Daoy (cell line): ENCODE measurements at regions not wholly inside any gene's neighbourhood (a gene's known extent, or its start where the extent isn't known, plus 50 kb on each side); places are given as distances from the start of the nearest gene placed in this dataset.
"Not testable (repeated sequence)": the region's sequence is repeated elsewhere in the genome, so short reads cannot be mapped to it uniquely, and the experiment has no call there.

Experiments used
- DNase-seq: peaks from one replicate; pipeline ENCODE4 v3.0.0-alpha.2; 2015; ENCODE audit warnings: low read depth

GRCh38 chr5:145110181-145110580 lies 725.0 kb downstream of the PRELID2 start:
- DNase-seq: no peak

GRCh38 chr5:145105384-145105783 lies 729.8 kb downstream of the PRELID2 start:
- no peak for DNase-seq

DNA sequence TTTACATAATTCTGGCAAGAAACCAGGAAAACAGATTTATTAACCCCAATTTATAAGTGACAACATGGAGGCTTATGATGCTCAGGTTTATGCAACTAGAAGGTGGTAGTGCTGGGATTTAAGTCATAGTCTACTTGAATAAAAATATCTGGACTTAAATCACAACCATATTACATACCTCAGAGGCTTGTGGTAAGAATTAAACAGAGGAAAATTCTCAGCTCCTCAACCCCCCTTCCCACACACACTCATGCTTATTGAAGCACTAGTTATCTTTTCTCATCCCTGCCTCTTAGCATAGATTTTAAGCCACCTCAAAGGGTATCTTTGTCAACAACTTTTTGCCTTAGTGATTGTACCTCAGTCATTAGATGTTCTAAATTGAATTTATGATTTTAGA lies 731.0 kb downstream of the PRELID2 start:
- no peak for DNase-seq

GRCh38 chr5:145101246-145101645 lies 733.9 kb downstream of the PRELID2 start:
- no peak for DNase-seq

DNA sequence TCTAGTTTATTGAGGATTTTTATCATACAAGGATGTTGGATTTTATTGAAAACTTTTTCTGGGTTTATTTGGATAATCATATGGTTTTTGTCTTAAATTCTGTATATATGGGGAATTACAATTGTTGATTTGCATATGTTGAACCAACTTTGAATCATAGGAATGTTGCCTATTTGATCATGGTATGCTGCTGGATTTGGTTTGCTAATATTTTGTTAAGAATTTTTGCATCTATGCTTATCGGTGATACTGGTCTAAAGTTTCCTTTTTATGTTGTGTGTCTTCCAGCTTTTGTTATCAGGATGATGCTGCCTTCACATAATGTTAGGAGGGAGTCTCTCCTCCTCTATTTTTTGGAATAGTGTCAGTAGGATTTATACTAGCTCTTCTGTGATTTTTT lies 745.0 kb downstream of the PRELID2 start:
- DNase-seq: no peak

- no peak for DNase-seq
Observed at GRCh38 chr5:145084834-145085233, 750.3 kb downstream of the PRELID2 start.

GRCh38 chr5:145077028-145077427 lies 758.1 kb downstream of the PRELID2 start:
- no peak for DNase-seq

- DNase-seq: no peak
Observed at GRCh38 chr5:145076040-145076439, 759.1 kb downstream of the PRELID2 start.

- DNase-seq: no peak
Observed at GRCh38 chr5:145072889-145073288, 762.3 kb downstream of the PRELID2 start.

DNA sequence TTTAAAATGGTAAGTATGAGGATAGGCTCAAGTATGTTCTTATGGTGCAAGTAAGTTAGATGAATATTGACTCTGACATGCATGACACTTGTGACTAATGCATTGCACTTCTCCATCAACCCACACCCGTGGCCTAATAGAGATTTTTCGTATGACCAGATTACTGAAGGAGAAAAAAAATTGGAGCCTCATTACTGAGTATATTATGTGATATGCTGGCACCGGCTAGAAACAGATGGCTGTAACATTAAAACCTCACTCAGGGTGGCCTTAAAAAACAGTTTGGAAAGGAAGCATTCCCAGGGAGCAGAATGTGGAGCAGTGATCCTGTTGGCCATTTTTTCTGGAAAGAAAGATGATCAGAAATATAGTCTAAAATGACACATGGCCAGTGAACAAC lies 766.4 kb downstream of the PRELID2 start:
- DNase-seq: no peak

DNA sequence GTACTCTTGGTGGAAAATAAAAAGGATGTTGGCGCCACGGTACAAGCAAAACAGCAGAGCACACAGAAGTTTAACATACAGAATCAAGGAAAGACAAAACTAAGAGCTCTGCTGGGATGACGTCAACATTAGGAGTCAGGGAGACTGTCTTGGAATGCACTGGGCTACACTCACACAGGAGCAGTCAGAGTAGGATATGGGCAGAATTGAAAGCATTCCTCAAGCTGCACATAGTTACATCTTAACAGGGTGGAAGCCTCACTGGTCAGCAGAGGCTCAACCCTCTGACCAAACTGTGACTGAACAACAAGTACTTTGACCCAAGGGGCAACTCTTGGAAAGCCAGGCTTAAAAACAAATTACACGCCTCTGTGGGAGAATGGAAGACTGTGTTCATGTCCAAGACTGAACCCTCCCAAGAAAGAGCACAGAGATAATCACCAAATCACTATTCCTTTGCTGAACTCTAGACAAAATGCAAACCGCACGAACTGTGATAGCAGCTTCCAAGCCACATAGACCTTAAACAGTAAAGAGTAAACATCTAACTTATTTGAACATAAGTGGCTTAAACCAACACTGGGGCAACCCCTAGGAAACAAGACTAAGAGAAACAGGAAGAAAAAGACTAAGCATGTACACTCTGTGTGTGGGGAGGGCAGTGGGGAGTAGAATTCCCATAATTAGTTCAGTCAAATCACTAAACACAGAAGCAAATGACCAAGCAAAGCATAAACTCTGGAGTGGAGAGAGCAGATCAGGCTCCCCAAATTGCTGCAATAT lies 772.7 kb downstream of the PRELID2 start:
- DNase-seq: no peak

DNA sequence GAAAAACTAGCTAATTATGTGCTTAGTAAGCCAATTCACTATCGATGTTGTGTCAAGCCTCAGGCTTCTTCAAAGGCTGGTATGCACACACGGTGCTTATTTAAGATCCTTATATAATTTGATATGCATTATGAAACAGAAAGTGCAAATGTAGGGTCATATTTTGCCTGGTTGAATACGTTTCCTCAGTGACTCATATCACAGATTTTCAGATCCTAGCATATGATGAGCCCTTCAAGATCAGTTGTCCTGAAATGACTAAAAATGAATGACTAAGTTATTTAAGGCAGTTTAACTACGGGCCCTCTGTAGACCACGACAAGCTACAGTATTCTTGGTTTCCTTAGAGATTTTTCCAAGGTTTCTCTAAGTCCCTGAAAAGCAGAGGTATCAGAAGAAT lies 778.3 kb downstream of the PRELID2 start:
- DNase-seq: no peak

DNA sequence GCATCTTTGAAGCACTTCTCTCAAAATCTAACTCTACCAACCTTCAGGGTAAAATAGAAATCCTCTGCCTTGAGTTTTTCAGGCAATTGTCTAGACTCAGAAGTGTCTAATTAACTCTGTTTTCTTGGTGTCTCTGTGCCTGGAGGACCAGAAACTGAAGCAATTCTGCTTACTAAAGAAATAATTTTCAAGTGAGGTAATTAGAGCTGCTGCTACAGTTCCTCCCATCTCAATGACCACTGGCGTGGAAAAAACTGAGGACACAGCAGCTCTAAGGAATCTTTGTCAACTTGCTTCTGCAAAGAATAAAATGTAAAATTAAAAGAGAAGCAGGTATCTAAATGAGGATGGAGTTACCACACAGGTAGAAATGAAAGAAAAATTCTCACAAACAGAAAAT lies 785.0 kb downstream of the PRELID2 start:
- DNase-seq: no peak

- no peak for DNase-seq
Observed at GRCh38 chr5:145044970-145045369, 790.2 kb downstream of the PRELID2 start.

GRCh38 chr5:145028626-145029025 lies 806.5 kb downstream of the PRELID2 start:
- DNase-seq: no peak

DNA sequence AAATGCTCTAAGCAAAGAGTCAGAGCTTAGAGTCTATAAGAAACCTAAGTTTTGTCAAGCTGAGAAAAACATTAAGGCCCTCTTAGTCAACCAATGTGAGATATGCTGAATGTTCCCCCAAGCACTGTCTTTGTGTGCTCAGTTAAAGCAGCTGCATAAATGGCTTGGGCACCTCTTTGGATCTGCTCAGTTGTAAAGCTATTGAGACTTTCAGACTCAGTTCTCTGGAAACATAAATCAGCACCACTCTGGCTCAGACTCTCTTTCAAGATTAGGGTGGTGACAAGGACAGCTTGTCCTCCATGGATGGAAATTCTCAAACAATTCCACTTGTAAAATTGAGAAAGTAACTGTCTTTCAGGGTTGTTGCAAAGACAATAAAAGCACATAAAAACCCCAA lies 807.9 kb downstream of the PRELID2 start:
- no peak for DNase-seq

GRCh38 chr5:145025775-145026174 lies 809.4 kb downstream of the PRELID2 start:
- DNase-seq: no peak

- no peak for DNase-seq
Observed at GRCh38 chr5:145015146-145015545, 820.0 kb downstream of the PRELID2 start.

- DNase-seq: no peak
Observed at GRCh38 chr5:145014109-145014508, 821.0 kb downstream of the PRELID2 start.

DNA sequence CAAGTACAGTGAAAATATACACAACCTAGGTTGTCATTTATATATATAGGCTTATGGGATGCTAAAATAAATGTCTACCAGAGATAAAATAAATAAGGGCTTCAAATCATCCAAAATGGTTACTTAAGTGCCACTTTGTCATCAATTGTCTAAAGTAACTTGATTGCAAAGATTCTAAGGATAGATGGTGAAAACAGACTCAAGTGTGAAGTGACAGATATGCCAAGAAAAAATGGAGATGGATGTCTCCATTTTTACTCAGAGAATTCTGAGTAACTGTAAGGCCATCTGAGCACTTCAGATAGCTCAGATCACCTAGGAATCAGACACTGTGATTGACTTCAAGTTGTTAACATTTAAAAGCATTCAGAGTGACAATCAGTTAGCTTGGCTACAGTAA lies 824.3 kb downstream of the PRELID2 start:
- DNase-seq: no peak

GRCh38 chr5:145008876-145009530 lies 826.1 kb downstream of the PRELID2 start:
- no peak for DNase-seq

DNA sequence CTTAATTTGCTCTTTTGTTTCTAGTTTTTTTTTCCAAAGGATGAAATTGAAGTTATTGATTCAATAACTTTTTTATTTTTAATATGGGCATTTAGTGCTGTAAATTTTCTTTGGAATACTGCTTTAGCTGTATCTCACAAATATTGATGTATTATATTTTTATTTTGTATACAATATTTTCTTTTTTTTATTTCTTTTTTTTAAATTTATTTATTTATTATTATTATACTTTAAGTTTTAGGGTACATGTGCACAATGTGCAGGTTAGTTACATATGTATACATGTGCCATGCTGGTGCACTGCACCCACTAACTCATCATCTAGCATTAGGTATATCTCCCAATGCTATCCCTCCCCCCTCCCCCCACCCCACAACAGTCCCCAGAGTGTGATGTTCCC lies 823.7 kb downstream of the KCTD16 start:
- DNase-seq: not testable (repeated sequence)

DNA sequence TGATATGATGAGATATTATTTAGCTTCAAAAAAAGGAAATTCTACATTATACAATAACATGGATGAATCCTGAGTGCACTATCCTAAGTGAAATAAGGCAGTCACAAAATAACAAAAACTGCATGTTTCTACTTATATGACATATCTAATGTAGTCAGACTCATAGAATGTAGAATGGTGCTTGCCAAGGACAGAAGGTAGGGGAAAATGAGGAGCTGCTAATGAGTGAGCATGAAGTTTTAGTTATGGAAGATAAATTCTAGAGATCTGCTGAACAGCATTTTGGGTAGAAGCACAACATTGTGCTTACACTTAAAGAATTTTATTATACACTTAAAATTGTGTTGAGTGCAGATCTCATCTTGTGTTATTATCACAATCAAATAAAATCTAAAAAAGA lies 812.4 kb downstream of the KCTD16 start:
- no peak for DNase-seq
